ENCODE measurements at regions not wholly inside any gene's neighbourhood (a gene's known extent, or its start where the extent isn't known, plus 50 kb on each side); places are given as distances from the start of the nearest gene placed in this dataset.

GRCh38 chr13:80160110-80160509 is 180.8 kb downstream of the SPRY2 start:
- no peak overlapping the region for H2BK20ac ChIP-seq (ENCODE audit: low read depth, low read length, poor library complexity, severe bottlenecking)
- Mint-ChIP-seq H3K36me3 (ENCODE audit: insufficient read depth in 1 of 3, low read depth in 3 of 3) (no peaks in the 10 kb centered on the region), H3K27ac (no peak overlapping the region), H3K4me1 (0 out of 4 replicates have a peak, but pooled peaks cover 0 to 3% of the 10 kb centered on the region in 2 experiments), H3K9me3 (no peaks in the 10 kb centered on the region), H3K27me3 (ENCODE audit: low read depth) (no peaks in the 10 kb centered on the region), H3K4me3 (no peak overlapping the region)
- H3T11ph ChIP-seq (ENCODE audit: low read length): no peak overlapping the region
- H2AFZ ChIP-seq (ENCODE audit: low read length): no peak overlapping the region
- no peak overlapping the region for H3K4ac ChIP-seq (ENCODE audit: low read depth, low read length)
- no peak overlapping the region for H2BK12ac ChIP-seq (ENCODE audit: insufficient read length, low read depth, low read length)
- H3K79me2 ChIP-seq (ENCODE audit: insufficient read depth, low read length): no peaks in the 10 kb centered on the region
- H3K9me3 ChIP-seq (ENCODE audit: control insufficient read depth, low read depth, low read length): no peaks in the 10 kb centered on the region
- no peak overlapping the region for H4K8ac ChIP-seq (replicated peaks; ENCODE audit: insufficient read length, low read depth, low read length)
- H3K18ac ChIP-seq (ENCODE audit: insufficient read length, low read depth, low read length): no peak overlapping the region
- no peak overlapping the region for H3K27ac ChIP-seq (ENCODE audit: insufficient read length, low read depth, low read length)
- H2BK15ac ChIP-seq (ENCODE audit: low read depth, low read length): no peak overlapping the region
- DNase-seq: no peak
- no peak overlapping the region for H3K14ac ChIP-seq (ENCODE audit: insufficient read depth, low read length)
- no peak overlapping the region for H3K9ac ChIP-seq (ENCODE audit: extremely low read depth, insufficient read length, low read length)
- H2BK5ac ChIP-seq (ENCODE audit: insufficient read length, low read length): no peak overlapping the region
- H4K91ac ChIP-seq (ENCODE audit: insufficient read length, low read depth, low read length): no peak overlapping the region
- H2BK120ac ChIP-seq (ENCODE audit: low read depth, low read length, poor library complexity, severe bottlenecking): no peak overlapping the region
- H3K4me2 ChIP-seq (ENCODE audit: insufficient read depth, insufficient read length, low read length): no peak overlapping the region
- no peaks in the 10 kb centered on the region for H3K79me1 ChIP-seq (ENCODE audit: insufficient read depth, low read depth, low read length, poor library complexity, severe bottlenecking)
- no peak for TF ChIP-seq CTCF (conservative IDR thresholded peaks at IDR 0.05)
- no peaks in the 10 kb centered on the region for H3K27me3 ChIP-seq (ENCODE audit: insufficient read depth, low read length)
- no peak overlapping the region for H4K5ac ChIP-seq (ENCODE audit: insufficient read length, low read depth, low read length)
- no peaks in the 10 kb centered on the region for H3K4me1 ChIP-seq (ENCODE audit: insufficient read depth, low read length)
- H4K20me1 ChIP-seq (ENCODE audit: control insufficient read depth, insufficient read depth, insufficient read length): no peaks in the 10 kb centered on the region
- no peaks in the 10 kb centered on the region for H3K23me2 ChIP-seq (ENCODE audit: insufficient read length, low read depth, low read length, poor library complexity, severe bottlenecking)
- H3K23ac ChIP-seq (ENCODE audit: insufficient read length, low read depth, low read length): no peak overlapping the region
- no peak overlapping the region for H3K56ac ChIP-seq (ENCODE audit: insufficient read length, low read depth, low read length)
- no peak overlapping the region for H2AK5ac ChIP-seq (ENCODE audit: insufficient read length, low read length)
